ENCODE measurements at regions not wholly inside any gene's neighbourhood (a gene's known extent, or its start where the extent isn't known, plus 50 kb on each side); places are given as distances from the start of the nearest gene placed in this dataset.
A peak's percentile ranks its signal among the peaks of the same experiment; 100 is the strongest.

DNA sequence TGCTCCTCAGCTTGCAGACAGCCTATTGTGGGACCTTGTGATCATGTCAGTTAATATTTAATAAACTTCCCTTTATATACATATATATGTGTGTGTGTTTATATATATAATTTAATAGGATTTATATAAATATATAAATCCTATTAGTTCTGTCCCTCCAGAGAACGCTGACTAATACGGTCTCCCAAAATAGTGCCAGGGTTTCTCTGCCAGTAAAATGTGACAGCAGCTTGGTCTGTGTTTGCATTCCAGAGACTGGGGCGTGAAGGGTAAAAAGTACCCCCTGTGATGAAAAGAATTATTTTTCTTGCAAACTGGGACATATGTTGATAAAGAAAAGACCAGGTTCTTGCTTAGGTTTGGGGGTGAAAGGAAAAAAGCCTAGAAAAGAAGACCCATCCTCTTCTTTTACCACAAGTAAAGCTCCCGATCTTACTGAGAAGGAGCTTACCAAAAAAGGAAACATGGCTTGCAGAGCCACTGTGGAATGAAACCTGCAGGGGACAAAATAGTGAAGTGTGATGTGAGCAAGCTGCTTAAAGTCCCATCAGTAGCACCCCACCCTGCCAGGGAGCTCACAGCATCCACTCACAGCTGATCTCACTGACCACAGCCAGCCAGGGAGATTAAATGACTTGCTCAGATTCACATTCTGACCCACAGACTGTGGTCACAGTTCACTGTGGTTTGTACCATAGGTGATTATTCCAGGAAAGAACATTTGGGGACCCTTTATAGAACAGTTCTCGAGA is 110.9 kb upstream of the RMP24 start:
- intact Hi-C loops (cut with DNase I) = no loop called here
- peak overlapping the region in 3 of 12 donors; percentile 10 to 38 (median 28) for H3K4me3 ChIP-seq

DNA sequence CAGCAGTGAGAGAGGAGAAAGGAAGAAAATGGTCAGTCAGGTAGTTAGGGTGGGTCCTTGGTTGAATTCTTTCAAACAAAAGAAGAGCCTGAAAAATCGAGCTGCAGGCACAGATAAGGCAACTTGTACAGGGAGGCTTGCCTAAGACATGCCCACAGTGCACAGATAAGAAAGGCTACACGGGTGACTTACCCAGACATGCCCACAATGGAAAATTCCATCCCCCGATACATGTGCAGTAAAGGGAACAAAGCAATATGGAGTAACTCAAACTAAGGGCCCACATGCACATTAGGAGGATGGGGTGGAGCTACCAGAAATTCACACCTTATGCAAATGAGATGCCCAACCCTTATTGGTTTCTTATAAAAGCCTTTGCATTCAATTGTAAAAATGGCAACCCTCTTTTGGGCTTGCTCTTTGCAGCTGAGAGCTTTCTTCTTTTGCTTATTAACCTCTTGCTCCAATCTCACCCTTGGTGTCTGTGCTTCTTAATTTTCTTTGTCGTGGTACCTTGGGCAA is 110.3 kb upstream of the RMP24 start:
- no peak overlapping the region for H3K4me3 ChIP-seq
- TF ChIP-seq POLR2A (IDR thresholded peaks at IDR 0.05) = no peak
- TF ChIP-seq, protein P1, sequence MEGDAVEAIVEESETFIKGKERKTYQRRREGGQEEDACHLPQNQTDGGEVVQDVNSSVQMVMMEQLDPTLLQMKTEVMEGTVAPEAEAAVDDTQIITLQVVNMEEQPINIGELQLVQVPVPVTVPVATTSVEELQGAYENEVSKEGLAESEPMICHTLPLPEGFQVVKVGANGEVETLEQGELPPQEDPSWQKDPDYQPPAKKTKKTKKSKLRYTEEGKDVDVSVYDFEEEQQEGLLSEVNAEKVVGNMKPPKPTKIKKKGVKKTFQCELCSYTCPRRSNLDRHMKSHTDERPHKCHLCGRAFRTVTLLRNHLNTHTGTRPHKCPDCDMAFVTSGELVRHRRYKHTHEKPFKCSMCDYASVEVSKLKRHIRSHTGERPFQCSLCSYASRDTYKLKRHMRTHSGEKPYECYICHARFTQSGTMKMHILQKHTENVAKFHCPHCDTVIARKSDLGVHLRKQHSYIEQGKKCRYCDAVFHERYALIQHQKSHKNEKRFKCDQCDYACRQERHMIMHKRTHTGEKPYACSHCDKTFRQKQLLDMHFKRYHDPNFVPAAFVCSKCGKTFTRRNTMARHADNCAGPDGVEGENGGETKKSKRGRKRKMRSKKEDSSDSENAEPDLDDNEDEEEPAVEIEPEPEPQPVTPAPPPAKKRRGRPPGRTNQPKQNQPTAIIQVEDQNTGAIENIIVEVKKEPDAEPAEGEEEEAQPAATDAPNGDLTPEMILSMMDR (IDR thresholded peaks at IDR 0.05) = no peak
- ATAC-seq = peak; percentile 27 to 71 (median 40)
- no peaks in the 10 kb centered on the region for H3K36me3 ChIP-seq
- peaks cover 0 to 2% (median 0%) of the 10 kb centered on the region in 12 donors for H3K9me3 ChIP-seq
- H3K27ac ChIP-seq = peak overlapping the region in 11 of 12 donors; percentile 11 to 87 (median 71)
- DNase-seq = no peak
- 49 to 60% (median 50%) methylated on average over 4 of the region's 4 CpGs for WGBS, 4 donors
- no peaks in the 10 kb centered on the region for H3K27me3 ChIP-seq
- intact Hi-C loops (cut with DNase I) = no loop called here
- peaks cover 0 to 8% (median 1%) of the 10 kb centered on the region in 12 donors for H3K4me1 ChIP-seq

More for the DNA sequence above, 110.9 kb upstream of the RMP24 start:
- peak; percentile 95 to 97 (median 96) for ATAC-seq
- TF ChIP-seq, protein P1 (IDR thresholded peaks at IDR 0.05) = no peak
- no peak for TF ChIP-seq POLR2A (IDR thresholded peaks at IDR 0.05)
- peaks cover 0 to 8% (median 1%) of the 10 kb centered on the region in 12 donors for H3K4me1 ChIP-seq
- 37 to 42% (median 41%) methylated on average over 5 of the region's 5 CpGs for WGBS, 4 donors
- DNase-seq = peak in 4 of 5 donors; percentile 26 to 68 (median 42)
- H3K27ac ChIP-seq = peak overlapping the region; percentile 25 to 87 (median 66)
- no peaks in the 10 kb centered on the region for H3K36me3 ChIP-seq
- peaks cover 0 to 5% (median 0%) of the 10 kb centered on the region in 12 donors for H3K9me3 ChIP-seq
- no peaks in the 10 kb centered on the region for H3K27me3 ChIP-seq

DNA sequence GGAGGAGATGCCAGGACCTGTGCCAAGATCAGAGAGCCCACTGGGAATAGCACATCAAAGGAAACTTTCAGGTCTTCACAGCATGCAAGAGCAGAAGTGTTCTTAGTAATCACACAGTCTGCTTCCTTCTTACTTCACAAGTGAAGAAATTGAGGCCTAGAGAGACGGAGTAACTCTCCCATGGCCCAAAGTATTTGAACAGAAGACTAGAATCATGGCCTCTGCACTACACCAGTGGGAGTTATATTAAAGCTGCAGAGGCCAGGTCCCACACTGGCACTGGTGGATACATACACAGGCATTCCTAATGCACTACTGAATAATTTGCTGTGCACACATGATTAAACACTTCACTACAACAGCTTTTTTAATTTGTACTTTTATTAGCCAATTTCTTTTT is 107.6 kb upstream of the RMP24 start:
- Histone ChIP-seq H3K36me3 (no peaks in the 10 kb centered on the region), H3K4me3 (no peak overlapping the region), H3K27ac (no peak overlapping the region), H3K9me3 (no peaks in the 10 kb centered on the region), H3K4me1 (peaks cover 0 to 8% (median 1%) of the 10 kb centered on the region in 12 donors), H3K27me3 (no peaks in the 10 kb centered on the region)
- intact Hi-C loops (cut with DNase I) = no loop called here
- ATAC-seq (no peak), DNase-seq (no peak)
- WGBS, 4 donors = 64 to 84% (median 77%) methylated on average over 1 of the region's 1 CpG
- TF ChIP-seq, protein P1 (IDR thresholded peaks at IDR 0.05) = no peak
- TF ChIP-seq POLR2A (IDR thresholded peaks at IDR 0.05) = no peak

DNA sequence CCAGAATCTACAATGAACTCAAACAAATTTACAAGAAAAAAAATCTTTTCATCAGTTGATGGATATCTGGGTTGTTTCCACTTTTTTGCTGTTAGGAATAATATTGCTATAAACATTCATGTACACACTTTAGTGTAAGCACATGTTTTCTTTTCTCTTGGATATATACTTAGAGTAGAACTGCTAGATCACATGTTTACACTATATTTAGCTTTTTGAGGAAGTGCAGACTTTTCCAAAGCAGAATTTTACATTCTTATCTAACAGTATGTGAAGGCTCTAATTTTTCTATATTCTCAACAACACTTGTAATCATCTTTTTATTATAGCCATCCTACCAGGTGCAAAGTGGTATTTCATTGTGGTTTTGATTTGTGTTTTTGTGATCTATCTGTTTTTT is 103.6 kb upstream of the RMP24 start:
- Histone ChIP-seq H3K27ac (no peak overlapping the region), H3K4me3 (no peak overlapping the region), H3K9me3 (peaks cover 0 to 5% (median 0%) of the 10 kb centered on the region in 12 donors), H3K4me1 (peaks cover 0 to 10% (median 0%) of the 10 kb centered on the region in 12 donors), H3K36me3 (no peaks in the 10 kb centered on the region), H3K27me3 (no peaks in the 10 kb centered on the region)
- intact Hi-C loops (cut with DNase I) = no loop called here
- no peak for ATAC-seq
- no peak for DNase-seq
- TF ChIP-seq, protein P1 (IDR thresholded peaks at IDR 0.05) = no peak
- TF ChIP-seq POLR2A (IDR thresholded peaks at IDR 0.05) = no peak

Data from heart left ventricle (tissue), 16 donors.